GM19468 (cell line): ENCODE measurements at regions not wholly inside any gene's neighbourhood (a gene's known extent, or its start where the extent isn't known, plus 50 kb on each side); places are given as distances from the start of the nearest gene placed in this dataset.
A peak's percentile ranks its signal among the peaks of the same experiment; 100 is the strongest.

Experiments used
- ATAC-seq: cut with Tn5 transposase; IDR thresholded peaks from one replicate; pipeline ENCODE4 v1.9.1; 2021; ENCODE audit warnings: mild to moderate bottlenecking, moderate library complexity, moderate number of reproducible peaks; ENCODE audit not compliant: unreplicated experiment; ENCODE audit errors: extremely low read depth

GRCh38 chr2:144217853-144218633, 301.9 kb downstream of the ZEB2 start:
- no peak for ATAC-seq

- peak; percentile 58 for ATAC-seq
These were observed 303.9 kb downstream of the ZEB2 start for GRCh38 chr2:144215701-144216675.

- no peak for ATAC-seq
These were observed 304.7 kb downstream of the ZEB2 start for GRCh38 chr2:144215207-144215606.

GRCh38 chr2:144213797-144214196, 306.1 kb downstream of the ZEB2 start:
- peak; percentile 45 for ATAC-seq

- no peak for ATAC-seq
These were observed 308.1 kb downstream of the ZEB2 start for GRCh38 chr2:144211826-144212225.

GRCh38 chr2:144211065-144211464, 308.9 kb downstream of the ZEB2 start:
- ATAC-seq: no peak

GRCh38 chr2:144210076-144210475, 309.8 kb downstream of the ZEB2 start:
- ATAC-seq: no peak

GRCh38 chr2:144208924-144209323, 311.0 kb downstream of the ZEB2 start:
- ATAC-seq: no peak

- no peak for ATAC-seq
These were observed 313.9 kb downstream of the ZEB2 start for GRCh38 chr2:144206019-144206418.

GRCh38 chr2:144201868-144202468, 318.0 kb downstream of the ZEB2 start:
- no peak for ATAC-seq

GRCh38 chr2:144201126-144201525, 318.8 kb downstream of the ZEB2 start:
- ATAC-seq: no peak

GRCh38 chr2:144198116-144198515, 321.8 kb downstream of the ZEB2 start:
- no peak for ATAC-seq

GRCh38 chr2:144194326-144195071, 325.4 kb downstream of the ZEB2 start:
- no peak for ATAC-seq

GRCh38 chr2:144190908-144191605, 328.9 kb downstream of the ZEB2 start:
- no peak for ATAC-seq

GRCh38 chr2:144183727-144184126, 336.2 kb downstream of the ZEB2 start:
- peak; percentile 98 for ATAC-seq

GRCh38 chr2:144181001-144181400, 338.9 kb downstream of the ZEB2 start:
- ATAC-seq: no peak

GRCh38 chr2:144180131-144180530, 339.8 kb downstream of the ZEB2 start:
- no peak for ATAC-seq

GRCh38 chr2:144170179-144170578, 349.7 kb downstream of the ZEB2 start:
- no peak for ATAC-seq

- no peak for ATAC-seq
These were observed 353.2 kb downstream of the ZEB2 start for GRCh38 chr2:144166743-144167142.
